ENCODE measurements at regions not wholly inside any gene's neighbourhood (a gene's known extent, or its start where the extent isn't known, plus 50 kb on each side); places are given as distances from the start of the nearest gene placed in this dataset.
A peak's percentile ranks its signal among the peaks of the same experiment; 100 is the strongest.
"Not testable (repeated sequence)": the region's sequence is repeated elsewhere in the genome, so short reads cannot be mapped to it uniquely, and the experiment has no call there.

DNA sequence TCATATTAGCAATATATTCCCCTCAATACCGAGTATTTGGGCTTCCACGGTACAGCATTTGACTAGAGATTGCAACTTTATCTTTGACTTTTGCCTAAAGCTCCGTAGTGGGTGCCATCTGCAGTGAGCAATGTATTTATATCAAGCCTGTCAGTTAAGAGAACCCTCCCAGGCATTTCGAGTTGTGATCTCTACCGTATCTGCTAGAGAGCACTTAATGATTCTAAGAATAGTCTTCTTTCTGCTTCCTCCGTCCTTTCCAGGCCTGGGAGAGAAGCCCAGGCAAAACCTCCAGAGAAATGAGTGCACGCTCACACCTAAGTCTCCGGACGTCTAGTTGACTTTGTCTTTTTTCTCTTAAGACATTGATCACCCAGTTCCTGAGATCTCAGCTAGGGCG is 210.6 kb downstream of the KLF6 start:
- DNase-seq (ENCODE audit: low read depth in 2 of 2), result no peak

DNA sequence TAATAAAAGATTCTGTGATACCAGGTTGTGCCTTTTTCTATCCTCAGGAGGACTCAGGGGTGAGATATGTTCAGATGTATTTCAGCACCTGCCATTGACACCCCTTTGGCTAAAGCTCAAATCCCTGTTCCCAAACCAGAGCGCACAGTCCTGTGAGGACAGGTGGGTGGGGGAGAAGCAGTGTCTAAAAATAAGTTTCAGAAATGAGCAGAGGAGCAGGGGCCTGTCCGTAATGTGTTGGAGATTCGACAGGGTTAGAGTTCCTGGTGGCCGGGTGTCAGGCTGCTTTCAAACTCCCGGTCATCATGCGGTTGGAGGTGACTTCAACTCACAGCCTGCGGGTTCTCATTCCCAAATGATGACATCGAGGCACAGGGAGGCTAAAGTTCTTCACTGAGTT is 211.5 kb downstream of the KLF6 start:
- DNase-seq (ENCODE audit: low read depth in 2 of 2), result no peak

DNA sequence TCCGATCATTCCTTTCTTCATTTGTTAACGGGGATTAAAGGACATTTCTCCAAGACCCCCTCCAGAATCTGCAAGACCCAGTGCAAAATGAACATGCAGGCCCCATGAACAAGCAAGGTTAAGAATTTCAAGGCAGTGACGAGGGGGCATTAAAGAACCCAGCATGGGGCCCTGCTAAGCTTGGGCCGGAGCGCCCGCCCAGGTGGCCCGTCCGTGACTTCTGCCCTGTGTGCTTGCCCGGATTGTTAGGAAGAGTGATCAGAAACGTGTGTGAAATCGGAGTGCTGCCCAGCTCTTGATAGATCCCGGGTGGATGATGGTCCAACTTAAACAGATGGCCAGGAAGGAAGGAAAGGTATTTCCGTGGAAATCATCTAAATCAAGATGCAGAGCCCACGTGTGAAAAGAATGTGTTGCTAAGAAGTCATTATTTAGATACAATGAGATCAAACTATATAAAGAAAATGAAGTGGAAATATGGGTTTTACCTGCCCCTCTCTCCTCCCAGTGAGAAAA is 213.6 kb downstream of the KLF6 start:
- DNase-seq (ENCODE audit: low read depth in 2 of 2), result no peak

DNA sequence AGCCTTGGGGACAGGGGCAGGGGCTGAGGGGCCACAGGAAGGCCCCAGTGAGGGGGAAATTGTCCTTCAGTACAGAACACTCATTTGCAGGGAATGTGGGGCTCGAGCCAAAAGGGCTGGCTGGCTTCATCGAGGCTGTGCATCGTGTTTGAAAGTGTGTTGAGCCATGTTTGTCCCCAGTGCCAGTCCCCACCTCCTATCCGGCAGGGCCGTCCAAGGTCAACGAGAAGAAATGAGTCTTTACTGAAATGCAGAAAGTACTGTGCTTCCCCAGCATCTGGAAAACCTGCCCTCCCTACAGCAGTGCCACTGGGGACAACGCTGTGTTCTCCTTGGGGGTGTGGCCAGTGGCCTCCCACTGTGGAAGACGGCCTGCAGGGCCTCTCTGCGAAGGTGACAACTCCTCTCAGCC is 214.1 kb downstream of the KLF6 start:
- no peak for DNase-seq (ENCODE audit: low read depth in 2 of 2)

DNA sequence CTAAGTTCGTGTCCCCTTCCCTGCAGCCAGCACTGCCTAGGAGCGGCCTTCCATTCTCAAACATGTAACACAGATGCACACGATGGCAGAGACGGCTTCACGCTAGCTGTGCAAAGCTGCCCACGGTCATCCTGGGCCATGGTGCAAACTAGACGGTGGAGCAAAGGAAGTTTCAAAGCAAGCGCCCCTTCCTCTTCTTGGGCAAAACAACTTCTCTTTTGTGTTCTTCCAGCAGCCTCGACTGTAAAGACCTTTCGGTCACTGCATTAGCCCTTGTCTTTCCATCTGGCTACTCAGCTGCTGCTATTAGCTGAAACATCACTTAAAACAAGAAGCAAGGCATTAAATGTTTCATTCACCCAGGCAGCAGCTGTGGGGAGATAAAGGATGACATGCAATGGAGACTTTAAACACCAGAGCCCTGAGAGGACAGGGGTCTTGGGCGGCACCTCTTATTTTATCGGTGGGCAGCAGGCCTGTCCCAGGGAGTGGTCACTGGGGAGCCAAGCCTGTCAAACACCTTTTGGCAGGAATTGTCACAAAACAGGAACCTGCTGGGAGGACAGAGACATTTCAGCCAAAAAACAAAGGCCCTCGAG is 214.8 kb downstream of the KLF6 start:
- no peak for DNase-seq (ENCODE audit: low read depth in 2 of 2)

DNA sequence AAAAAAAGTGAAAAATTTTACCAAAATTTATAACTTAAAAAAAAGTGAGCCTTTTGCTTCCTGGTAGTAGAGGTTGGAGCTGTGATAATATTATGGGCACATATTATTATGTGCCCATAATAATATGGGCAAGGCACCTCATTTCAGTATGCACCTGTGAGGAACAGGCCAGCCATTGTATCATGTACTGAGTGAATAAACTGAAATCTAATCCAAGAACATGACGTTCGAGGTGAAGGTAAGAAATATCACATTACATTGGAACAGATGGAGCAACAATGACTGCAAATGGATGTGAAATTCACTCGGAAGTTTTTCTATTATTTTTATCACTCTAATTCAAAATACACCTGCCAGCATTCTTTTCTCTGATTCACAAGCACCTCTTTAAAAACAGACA is 216.0 kb downstream of the KLF6 start:
- no peak for DNase-seq (ENCODE audit: low read depth in 2 of 2)

DNA sequence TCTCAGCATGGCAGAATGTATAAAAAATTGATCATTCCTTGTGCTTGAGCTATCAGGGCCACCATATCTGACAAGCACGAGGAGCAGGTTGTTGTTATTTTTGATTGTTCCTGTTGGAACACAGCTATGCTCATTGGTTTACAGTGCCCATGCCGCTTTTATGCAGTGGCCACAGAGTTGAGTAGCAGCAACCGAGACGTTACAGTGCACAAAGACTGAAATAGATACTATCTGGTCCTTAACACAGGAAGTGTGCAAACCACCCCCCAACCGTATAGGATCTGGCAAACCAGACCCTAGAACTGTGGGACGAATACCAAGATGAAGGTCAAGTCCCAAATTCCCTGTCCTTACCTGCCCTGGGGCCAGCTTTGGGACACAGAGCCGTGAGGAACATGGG is 216.6 kb downstream of the KLF6 start:
- no peak for DNase-seq (ENCODE audit: low read depth in 2 of 2)

DNA sequence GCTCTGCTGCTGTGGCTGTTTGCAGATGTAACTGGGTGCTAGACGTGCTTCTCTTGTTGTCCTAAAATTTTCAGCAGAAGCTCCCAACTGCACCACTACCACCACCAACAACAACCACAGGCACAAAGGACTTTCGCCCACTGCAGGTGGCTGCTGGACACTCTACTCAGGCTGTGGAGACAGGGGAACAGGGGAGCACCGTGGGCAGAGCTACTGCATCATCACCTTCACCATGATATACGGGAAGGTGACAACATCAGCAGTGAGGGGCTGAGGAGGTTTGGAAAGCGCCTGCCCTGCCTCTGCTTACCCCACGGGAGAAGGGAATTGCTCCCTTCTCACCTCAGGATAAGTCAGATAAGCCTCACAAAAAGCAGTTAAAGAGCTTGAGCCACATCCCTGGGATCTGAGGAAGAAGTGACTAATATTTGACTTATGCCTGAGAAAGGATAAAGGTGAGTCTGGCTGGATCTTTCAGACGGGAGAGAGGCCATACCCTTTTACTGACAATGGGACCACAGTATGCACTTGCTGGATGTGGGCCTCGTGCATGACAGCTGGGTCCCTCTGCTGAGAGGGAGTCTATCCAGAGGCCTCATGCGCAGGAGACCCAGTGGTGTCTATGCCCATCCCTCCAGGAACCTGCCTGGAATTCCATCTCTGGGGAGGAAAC is 217.6 kb downstream of the KLF6 start:
- DNase-seq (ENCODE audit: low read depth in 2 of 2), result no peak

DNA sequence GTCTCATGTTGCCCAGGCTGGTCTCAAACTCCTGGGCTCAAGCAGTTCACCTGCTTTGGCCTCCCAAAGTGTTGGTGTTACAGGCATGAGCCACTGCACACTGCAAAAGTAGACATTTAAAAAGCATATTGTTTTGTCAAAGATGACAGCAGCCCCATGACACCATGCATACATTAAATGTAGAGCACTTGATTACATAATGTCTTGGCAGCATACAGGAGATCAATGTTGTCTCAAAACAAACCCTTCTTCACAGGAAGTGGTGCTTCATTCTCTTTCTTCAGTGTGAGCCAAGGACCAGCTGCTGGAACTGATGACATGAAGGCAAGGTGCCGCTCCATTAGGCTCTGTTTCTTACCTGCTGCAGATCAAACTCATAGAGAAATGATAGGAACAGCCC is 218.4 kb downstream of the KLF6 start:
- no peak for DNase-seq (ENCODE audit: low read depth in 2 of 2)

DNA sequence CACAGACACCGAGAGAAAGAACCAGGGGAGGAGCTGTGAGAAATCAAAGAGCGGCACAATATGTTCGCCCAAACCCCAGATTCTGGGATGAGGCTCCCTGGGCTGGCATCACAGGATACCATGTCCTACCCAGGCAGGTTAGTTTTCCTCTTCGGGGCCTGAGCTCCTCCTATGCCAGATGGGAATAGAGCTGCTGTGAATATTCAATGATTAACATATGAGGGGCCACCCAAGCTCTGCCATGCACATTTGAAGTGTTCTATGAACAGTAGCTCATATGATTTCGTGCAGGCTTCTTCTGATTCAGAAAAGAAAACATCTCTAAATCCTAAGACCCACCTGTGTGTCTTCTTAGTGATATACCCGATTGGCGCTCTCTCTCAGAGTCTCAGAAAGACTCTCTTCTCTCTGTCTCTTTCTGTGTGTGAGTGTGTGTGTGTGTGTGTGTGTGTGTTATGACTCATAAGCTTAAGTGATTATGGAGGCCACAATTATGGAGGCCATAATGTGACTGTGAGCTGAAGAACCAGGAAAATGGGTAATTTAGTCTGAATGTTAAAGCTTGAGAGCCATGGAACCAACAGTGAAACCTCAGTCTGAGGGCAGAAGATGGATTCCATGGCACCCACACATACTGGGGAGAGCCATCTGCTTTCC is 220.5 kb downstream of the KLF6 start:
- DNase-seq (ENCODE audit: low read depth in 2 of 2), result no peak

DNA sequence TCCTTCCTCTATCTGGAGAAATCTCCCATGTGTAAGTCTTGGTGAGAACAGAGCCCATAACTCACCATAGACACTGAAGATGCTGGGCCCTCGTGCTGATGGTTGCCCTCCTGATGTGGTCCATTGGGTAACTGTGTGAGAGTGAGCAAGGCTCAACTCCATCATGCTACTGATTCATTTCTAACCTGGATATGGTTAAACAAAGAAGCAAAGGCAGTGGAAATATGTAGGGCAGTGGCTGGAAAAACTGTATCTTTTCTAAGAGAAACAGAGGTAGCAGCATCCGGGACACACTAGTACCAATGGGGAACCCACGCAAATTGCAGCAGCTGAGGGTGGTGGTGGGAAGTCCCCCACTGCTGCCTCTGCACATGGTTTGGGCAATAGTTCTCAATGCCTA is 221.7 kb downstream of the KLF6 start:
- DNase-seq (ENCODE audit: low read depth in 2 of 2), result peak in 1 of 2 experiments; percentile 33

DNA sequence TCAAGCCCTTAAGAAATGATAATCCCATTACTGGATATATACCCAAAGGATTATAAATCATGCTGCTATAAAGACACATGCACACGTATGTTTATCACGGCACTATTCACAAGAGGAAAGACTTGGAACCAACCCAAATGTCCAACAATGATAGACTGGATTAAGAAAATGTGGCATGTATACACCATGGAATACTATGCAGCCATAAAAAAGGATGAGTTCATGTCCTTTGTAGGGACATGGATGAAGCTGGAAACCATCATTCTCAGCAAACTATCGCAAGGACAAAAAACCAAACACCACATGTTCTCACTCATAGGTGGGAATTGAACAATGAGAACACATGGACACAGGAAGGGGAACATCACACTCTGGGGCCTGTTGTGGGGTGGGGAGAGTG is 224.4 kb downstream of the KLF6 start:
- DNase-seq (ENCODE audit: low read depth in 2 of 2), result not testable (repeated sequence)

DNA sequence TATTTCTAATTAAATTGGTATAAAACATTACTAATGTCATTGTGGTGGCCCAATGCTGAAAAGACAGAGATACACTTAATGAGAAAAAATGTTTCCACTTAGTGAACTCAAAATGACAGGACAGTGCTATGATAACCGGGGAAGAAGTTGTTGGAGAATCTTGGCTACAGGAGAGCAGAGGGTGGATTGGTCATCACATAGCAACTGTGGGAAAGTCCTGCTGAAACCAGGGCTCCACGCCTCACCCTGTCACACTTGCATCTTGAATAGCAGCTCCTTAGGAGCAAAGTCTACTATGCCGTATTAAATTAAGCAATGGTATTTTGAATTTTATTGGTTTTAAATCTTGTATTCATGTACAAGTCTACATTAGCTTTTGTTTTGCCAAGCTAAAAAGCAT is 225.5 kb downstream of the KLF6 start:
- DNase-seq (ENCODE audit: low read depth in 2 of 2), result no peak

DNA sequence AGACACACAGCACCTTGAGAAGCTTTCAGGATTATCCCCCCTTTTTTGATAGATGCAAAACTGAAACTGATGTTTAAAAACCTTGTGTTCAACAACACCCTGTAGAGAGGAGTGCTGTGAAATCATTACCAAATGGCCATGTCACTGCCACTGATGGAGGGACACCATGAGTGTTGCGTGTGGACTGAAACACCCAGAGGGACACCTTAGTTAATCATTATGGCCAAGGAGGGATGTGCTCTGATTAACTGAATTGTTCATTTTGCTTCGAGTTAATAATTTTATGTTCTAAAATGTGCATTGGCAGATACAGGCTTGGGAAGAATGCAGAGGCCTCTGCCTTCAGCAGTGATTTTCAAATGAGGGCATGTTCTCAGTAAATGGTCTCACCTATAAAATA is 226.0 kb downstream of the KLF6 start:
- no peak for DNase-seq (ENCODE audit: low read depth in 2 of 2)

DNA sequence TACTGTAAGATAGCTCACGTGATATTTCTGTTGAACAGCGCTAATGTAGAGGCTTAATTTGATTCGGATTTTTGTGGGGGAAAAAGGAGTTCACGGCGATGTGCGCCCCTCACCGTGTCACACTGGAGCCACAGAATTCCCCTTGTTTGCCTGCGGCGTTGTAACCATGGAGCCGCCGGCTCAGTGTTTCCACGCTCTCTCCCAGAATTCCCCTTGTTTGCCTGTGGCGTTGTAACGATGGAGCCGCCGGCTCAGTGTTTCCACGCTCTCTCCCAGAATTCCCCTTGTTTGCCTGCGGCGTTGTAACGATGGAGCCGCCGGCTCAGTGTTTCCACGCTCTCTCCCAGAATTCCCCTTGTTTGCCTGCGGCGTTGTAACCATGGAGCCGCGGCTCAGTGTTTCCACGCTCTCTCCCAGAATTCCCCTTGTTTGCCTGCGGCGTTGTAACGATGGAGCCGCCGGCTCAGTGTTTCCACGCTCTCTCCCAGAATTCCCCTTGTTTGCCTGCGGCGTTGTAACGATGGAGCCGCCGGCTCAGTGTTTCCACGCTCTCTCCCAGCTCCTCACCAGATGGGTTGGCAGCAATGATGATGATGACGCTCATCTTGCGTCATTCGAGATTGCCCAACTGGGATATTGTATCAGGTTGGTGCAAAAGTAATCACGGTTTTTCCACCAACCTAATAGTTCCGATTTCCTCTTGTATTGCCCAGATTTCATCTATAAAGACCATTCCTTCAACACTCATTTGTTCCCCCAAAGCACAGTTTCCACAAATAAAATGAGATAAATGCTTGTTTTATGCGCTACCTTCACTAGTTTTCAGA is 228.6 kb downstream of the KLF6 start:
- not testable (repeated sequence) for DNase-seq (ENCODE audit: low read depth in 2 of 2)

DNA sequence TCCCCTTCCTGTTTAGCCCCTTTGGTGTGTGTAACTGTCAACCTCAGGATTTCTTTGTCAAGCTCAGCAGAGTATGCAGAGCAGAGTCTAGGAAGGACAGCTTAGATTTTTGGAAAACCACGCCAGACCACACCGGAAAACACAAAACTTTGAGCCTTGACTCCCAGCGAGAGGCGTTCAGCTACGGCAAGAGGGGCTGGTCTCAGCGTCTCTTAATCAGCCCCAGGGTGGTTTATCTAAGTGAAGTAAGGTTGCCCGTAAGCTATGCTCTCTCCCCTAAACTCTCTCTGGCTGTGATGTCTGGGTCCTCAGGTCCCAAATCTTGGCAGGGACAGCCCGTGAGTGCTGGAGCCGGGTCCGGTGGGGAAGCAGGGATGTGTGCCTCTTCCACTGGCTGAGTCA is 230.9 kb downstream of the KLF6 start:
- DNase-seq (ENCODE audit: low read depth in 2 of 2), result no peak

DNA sequence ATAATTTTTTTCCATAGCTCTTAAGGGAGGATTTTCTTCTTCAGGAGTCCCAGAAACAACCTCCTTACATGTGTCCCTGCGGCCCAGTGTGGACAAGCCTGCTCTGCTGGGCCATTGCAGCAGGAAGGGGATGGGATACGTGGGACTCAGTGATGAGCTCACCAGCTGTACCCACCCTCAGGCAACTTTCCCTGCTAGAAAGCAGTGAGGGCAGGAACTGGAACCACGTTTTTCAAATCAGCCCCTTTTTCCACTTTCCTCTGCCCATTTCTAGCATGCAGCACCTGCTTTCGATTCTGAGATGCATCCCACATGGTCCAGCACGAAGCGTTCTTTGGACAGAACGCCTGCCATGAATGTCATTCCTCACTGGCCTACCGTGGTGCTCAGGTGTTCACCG is 232.7 kb downstream of the KLF6 start:
- no peak for DNase-seq (ENCODE audit: low read depth in 2 of 2)

DNA sequence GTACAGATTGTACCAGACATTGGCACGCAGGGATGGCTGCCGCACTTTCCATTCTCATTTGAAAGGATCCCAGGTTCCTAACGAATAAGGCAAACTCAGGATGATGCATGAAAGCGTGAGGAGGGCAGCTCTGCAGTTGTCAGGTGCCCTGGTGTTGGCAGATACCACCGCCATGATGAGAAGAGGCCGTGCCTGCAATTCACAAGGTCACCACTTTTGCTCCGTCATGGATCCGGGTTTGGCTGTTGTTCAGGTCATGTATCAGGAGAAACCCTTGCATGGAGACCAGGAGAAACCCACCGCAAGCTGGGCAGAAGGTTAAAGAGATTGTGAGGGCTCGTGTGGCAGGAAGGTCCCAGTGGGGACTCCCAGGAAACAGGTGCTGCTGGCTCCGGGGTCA is 233.2 kb downstream of the KLF6 start:
- no peak for DNase-seq (ENCODE audit: low read depth in 2 of 2)

DNA sequence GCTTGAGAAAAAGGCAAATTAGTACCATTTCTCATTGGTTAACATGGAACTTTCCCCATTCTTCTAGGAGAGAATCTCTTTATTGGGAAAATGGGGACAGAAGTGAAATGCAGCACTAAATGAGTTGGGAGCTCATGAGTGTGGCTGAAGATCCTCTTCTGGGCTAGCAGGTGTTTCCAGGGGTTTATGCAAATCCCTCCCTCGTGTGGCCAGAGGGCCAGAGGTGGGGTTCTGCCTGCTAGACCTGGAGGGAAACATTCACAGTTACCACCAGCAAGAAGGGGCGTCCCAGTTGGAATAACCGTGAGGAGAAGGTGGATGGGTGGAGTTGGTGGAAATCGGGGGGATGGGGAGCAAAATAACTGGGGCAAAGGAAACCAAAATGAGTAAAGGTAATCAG is 235.9 kb downstream of the KLF6 start:
- no peak for DNase-seq (ENCODE audit: low read depth in 2 of 2)

DNA sequence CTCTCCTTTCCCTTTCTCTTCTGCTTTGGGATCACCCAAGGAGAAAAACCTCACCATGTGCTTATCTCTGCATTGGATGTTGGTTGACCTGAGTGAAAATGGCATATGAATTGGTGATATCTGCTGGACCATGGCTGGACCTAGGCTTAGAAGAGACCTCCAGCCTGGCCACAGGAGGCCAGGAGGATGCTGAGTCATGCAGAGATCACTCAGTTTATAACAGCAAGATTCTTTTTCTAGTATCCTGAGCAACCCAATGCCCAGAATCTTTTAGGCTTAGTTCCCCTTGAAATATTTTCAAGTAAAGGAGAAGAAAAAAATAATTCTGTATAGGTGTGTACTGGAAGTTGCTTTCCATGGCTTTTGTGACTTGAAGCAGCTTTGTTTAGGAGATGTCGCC is 236.3 kb downstream of the KLF6 start:
- DNase-seq (ENCODE audit: low read depth in 2 of 2), result no peak

DNA sequence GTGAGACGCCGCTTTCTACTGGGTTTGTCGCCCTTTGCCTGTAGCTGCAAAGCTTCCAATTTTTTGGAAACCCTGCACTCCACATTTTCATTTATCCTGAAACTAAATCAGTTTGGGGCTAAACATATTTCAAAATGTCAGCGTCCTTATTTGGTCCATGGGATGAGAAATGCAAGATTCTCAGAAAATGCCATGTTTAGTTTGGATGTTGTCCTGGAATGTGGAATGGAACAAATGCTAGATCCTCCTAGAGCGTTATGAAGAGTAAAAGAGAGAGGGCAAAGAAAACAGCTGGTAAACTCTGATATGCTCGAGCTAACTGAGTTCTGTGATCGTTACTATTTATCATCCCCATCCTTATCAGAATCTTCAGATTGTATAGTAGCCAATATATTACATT is 236.9 kb downstream of the KLF6 start:
- no peak for DNase-seq (ENCODE audit: low read depth in 2 of 2)

DNA sequence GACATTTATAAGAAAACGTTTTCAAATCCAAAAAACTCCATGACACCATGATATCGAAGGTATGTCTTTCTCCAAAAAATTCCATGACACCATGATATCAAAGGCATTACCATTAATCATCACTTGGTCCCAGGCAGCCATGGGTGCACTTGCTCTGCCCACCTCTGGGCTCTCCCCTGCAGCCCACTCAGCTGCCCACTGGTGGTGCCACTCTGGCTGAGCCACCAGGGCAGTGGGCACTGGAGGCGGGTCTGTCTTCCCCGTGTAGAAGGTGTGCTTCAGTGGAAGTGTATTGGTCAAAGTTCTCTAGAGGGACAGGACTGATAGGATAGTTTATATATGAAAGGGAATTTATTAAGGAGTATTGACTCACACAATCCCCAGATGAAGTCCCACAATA is 240.4 kb downstream of the KLF6 start:
- DNase-seq (ENCODE audit: low read depth in 2 of 2), result no peak
